GM13976 (cell line): ENCODE measurements at regions not wholly inside any gene's neighbourhood (a gene's known extent, or its start where the extent isn't known, plus 50 kb on each side); places are given as distances from the start of the nearest gene placed in this dataset.

Source experiments
- DNase-seq: peaks from one replicate; pipeline ENCODE4 v3.0.0; 2012; ENCODE audit warnings: low spot score
- in situ Hi-C: fragments of 300-500 bp; cut with MboI; formaldehyde crosslinking; loops from one replicate; pipeline ENCODE4 v1.12.0; 2022; ENCODE audit warnings: low sequenced_read_pairs, mixed read lengths, inconsistent platforms; ENCODE audit not compliant: unreplicated experiment
- TF ChIP-seq, protein P1 (sequence below): IDR thresholded peaks from 2 replicates; pipeline ENCODE4 v1.5.1; 2012; ENCODE audit warnings: borderline replicate concordance, mild to moderate bottlenecking; ENCODE audit not compliant: insufficient read depth; ENCODE audit errors: extremely low read depth, missing control alignments, control extremely low read depth

DNA sequence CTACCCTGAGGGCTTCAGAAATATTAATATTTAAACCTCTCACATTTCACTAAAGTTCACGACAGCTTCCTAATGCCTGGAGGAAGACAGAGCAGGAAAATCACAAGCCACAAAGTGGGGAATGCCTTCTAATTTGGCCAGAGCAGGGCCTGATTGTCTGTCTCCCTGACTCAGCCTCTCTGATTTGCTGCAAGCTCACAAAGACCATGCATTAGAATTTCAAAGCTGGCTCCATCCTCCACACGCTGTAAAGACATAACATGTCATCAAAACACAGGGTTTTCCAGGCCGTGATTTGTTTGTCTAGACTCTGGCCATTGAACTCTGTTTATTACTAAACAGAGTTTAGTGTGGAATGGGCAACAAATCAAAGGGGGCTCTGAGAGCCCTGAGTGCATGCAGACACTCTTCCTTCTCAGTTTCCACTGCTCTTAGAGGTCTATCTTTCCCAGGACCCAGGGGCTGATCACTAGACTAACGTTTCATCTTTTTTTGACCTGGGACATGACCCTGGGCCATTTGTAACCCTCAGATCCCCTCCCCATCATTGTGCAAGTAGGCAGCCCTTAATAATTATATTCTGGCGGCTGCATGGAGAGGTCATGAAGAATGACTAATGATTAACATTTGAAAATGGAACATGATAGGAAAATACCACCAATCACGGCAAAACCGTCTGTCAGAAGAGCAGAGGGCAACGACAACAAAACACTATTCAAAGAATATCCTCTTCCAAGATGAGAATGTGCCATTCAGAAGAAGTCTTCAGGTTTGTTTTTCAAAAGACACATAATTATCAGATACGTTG is 140.2 kb downstream of the ENC1 start:
- no peak for DNase-seq
- in situ Hi-C loops = no loop called here
- TF ChIP-seq, protein P1, sequence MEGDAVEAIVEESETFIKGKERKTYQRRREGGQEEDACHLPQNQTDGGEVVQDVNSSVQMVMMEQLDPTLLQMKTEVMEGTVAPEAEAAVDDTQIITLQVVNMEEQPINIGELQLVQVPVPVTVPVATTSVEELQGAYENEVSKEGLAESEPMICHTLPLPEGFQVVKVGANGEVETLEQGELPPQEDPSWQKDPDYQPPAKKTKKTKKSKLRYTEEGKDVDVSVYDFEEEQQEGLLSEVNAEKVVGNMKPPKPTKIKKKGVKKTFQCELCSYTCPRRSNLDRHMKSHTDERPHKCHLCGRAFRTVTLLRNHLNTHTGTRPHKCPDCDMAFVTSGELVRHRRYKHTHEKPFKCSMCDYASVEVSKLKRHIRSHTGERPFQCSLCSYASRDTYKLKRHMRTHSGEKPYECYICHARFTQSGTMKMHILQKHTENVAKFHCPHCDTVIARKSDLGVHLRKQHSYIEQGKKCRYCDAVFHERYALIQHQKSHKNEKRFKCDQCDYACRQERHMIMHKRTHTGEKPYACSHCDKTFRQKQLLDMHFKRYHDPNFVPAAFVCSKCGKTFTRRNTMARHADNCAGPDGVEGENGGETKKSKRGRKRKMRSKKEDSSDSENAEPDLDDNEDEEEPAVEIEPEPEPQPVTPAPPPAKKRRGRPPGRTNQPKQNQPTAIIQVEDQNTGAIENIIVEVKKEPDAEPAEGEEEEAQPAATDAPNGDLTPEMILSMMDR = no peak

DNA sequence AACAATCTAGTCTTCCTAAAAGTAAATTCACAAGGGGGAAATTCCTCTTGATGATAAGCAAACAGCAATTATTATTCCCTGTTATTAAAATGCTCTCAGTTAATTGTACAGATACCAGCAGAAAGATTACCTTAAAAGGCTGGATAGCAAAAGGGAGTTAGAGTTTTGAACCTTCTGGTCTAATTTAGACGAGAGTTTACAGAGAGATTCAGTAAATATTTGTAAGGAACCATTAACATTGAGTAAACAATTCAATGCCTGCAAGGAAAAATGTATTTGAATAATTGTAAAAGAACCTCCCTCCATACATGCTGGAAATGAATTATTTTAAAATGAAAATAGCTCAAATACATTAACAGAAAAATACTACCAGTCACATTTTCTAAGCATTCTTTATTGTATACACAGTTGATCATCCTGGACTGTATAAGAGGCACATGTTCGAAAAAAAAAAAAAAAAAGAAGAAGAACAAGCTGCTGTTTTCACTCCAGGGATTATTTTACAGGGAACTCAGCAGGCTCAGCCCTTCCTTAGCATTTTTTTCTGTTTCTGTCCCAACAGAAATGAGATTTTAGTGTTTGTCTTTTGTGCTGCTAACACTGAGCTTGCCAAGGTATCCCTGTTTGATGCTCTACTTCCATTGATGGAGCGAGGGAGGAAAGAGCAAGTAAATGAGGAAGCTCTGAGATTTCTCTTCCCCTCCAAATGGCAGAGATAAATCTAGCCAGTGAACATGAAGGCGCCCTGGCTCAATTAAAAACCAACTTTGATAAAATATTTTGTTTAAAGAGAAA is 141.1 kb downstream of the ENC1 start:
- in situ Hi-C loops = no loop called here
- TF ChIP-seq, protein P1 = no peak
- no peak for DNase-seq

DNA sequence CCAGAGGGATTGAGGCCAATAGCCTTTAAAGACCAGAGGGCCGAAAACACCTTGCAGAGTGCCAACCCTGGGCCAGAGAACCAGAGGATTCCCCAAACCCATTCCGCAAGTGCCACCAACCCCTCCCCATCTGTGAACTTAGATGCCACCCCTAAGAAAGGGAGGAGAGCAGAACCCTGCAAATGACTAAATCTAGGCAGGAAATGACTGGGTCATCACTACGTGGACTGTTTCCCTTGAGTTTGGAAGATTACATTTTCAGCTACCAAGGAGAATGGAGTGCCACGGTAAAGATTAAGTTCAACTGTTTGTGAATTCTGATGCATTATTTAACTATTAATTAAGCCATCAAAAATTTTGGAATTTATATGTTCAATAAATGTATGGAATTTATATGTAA is 142.8 kb downstream of the ENC1 start:
- TF ChIP-seq, protein P1 = no peak
- in situ Hi-C loops = no loop called here
- no peak for DNase-seq

DNA sequence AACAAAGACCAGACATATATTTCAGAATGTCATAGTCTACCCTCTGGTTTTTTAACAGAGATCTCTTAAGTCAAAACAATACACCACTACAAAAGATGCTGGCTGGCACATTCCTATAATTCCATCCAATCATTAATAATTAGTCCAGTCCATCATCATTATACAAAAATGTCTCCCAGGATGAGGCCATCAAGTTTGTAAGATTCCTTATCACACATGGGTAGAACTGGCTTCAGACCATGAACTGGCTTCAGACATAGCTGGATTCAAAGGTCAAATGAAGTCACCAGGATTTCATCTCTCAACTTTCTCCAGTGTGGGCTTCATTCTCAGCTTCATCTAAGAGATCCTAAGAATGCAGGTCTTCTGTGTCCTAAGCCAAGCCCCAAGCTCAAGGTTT is 147.1 kb downstream of the ENC1 start:
- TF ChIP-seq, protein P1 = no peak
- in situ Hi-C loops = no loop called here
- DNase-seq = no peak

DNA sequence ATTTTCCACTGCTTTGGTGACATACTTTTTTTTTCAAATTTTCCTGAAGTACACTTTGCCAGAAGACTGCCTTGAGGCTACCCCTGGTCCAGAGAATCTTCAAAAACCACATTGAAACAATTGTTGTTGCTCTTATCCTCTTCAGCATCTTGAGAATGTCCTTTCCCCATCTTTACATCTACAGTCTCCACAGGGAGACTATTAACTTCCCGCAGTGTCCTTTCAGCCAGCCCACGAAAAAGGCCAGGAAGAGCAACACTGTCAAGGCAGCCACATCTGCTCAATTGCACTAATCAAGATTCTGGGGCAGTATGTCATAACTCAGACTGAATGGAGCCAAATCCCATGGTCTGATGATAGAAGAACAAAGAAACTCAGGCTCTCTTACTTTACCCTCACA is 148.3 kb downstream of the ENC1 start:
- in situ Hi-C loops = no loop called here

DNA sequence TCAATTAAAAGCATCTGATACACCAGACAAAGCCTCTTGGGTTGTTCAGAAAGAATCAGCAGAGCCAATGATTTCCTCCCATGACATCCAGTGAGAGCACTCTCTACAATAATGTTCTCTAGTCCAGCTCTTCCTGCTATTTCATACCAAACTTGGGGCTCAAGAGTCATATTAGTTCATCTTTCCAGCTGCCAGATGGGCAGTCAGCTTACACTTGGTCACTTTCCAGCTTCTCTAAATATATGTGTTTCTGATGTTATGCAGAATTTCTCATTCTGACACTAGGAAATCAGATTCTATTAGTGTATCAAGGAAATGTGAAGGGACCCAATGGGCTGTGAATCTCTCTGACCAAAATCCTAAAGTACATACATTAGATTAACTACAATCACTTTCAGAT is 148.9 kb downstream of the ENC1 start:
- TF ChIP-seq, protein P1 = no peak
- in situ Hi-C loops = no loop called here

More for the DNA sequence above, 148.3 kb downstream of the ENC1 start:
- TF ChIP-seq, protein P1 = no peak
- no peak for DNase-seq

More for the DNA sequence above, 148.9 kb downstream of the ENC1 start:
- DNase-seq = no peak
